Panc1 (cell line): ENCODE measurements at regions not wholly inside any gene's neighbourhood (a gene's known extent, or its start where the extent isn't known, plus 50 kb on each side); places are given as distances from the start of the nearest gene placed in this dataset.

Source experiments
- ATAC-seq: fragments of 200-7000 bp; cut with Tn5 transposase; 2 replicates; pipeline ENCODE4 v1.9.1; 2020; ENCODE audit warnings: mild to moderate bottlenecking, moderate library complexity
- BruUV-seq: library from RNA; stranded (reverse); fragments of 400-500 nt; replicated peaks from 2 replicates; lab custom pipeline; 2021; lab: Mats Ljungman, UMichigan
- CTCF ChIA-PET: fragments of 300-600 bp; sonication (Branson Sonifier 250); formaldehyde crosslinking; loops from one replicate; lab custom pipeline; 2022; ENCODE audit warnings: antibody characterized with exemption; lab: Charles Lee
- POLR2A ChIA-PET: fragments of 300-600 bp; sonication (Branson Sonifier 250); formaldehyde crosslinking; loops from one replicate; lab custom pipeline; 2022; ENCODE audit warnings: antibody characterized with exemption; lab: Charles Lee
- DNase-seq: peaks from one replicate; pipeline ENCODE4 v3.0.0-alpha.2; 2010; ENCODE audit warnings: low read depth, low spot score
- H3K27ac ChIP-seq: 2 replicates; pipeline ENCODE4 v1.5.1; 2011; ENCODE audit warnings: mild to moderate bottlenecking, low read length, inconsistent platforms
- H3K27me3 ChIP-seq: fragments of 200-500 bp; sonication (Bioruptor generic); 2 replicates; pipeline ENCODE4 v1.6.0; 2014; ENCODE audit warnings: low read length, inconsistent platforms; ENCODE audit not compliant: control insufficient read depth, insufficient read depth
- H3K36me3 ChIP-seq: fragments of 200-500 bp; sonication (Bioruptor generic); 2 replicates; pipeline ENCODE4 v1.5.1; 2014; ENCODE audit warnings: inconsistent platforms, mild to moderate bottlenecking, low read length, moderate library complexity; ENCODE audit not compliant: control insufficient read depth, insufficient read depth
- H3K4me1 ChIP-seq: 2 replicates; pipeline ENCODE4 v1.5.1; 2011; ENCODE audit warnings: inconsistent platforms, mild to moderate bottlenecking, low read length, moderate library complexity; ENCODE audit not compliant: control insufficient read depth, insufficient read depth
- H3K4me3 ChIP-seq, 2 experiments: 2 replicates each; pipeline ENCODE4 v1.5.1; 2011 to 2012; ENCODE audit warnings: low read depth in 2 of 2, low read length in 2 of 2, mild to moderate bottlenecking in 2 of 2, inconsistent platforms in 1 of 2, moderate library complexity in 1 of 2
- H3K9me3 ChIP-seq: fragments of 200-500 bp; sonication (Bioruptor generic); 2 replicates; pipeline ENCODE4 v1.5.1; 2014; ENCODE audit warnings: low read depth, mild to moderate bottlenecking, inconsistent platforms, low read length, moderate library complexity; ENCODE audit not compliant: control insufficient read depth, insufficient read depth
- CTCF ChIP-seq: fragments of 450-650 bp; IDR thresholded peaks from 2 replicates; pipeline ENCODE4 v1.5.1; 2017; ENCODE audit warnings: mild to moderate bottlenecking
- POLR2AphosphoS5 ChIP-seq: IDR thresholded peaks from 2 replicates; pipeline ENCODE4 v1.6.1; 2012; ENCODE audit warnings: mild to moderate bottlenecking, low read depth, low read length, moderate library complexity
- REST ChIP-seq, 2 experiments: IDR thresholded peaks; 2 replicates each; pipeline ENCODE4 v1.6.1; 2011 to 2012; ENCODE audit warnings: low read depth in 2 of 2, control low read depth in 1 of 2, low read length in 1 of 2, mild to moderate bottlenecking in 1 of 2, moderate library complexity in 1 of 2; ENCODE audit not compliant: insufficient read depth in 1 of 2
- SIN3A ChIP-seq: IDR thresholded peaks from 2 replicates; pipeline ENCODE4 v1.6.1; 2012; ENCODE audit warnings: low read depth, mild to moderate bottlenecking, low read length, moderate library complexity, borderline replicate concordance; ENCODE audit not compliant: insufficient read depth
- TCF7L2 ChIP-seq: IDR thresholded peaks from 2 replicates; pipeline ENCODE4 v1.6.1; 2011; ENCODE audit warnings: mild to moderate bottlenecking, low read depth, low read length, inconsistent platforms
- in situ Hi-C: cut with HindIII; loops from 2 replicates; pipeline ENCODE4 v1.10.0; 2016; ENCODE audit warnings: low sequenced_read_pairs, low pct_unique_long_range_greater_than_20kb
- intact Hi-C: fragments of 100-400 bp; cut with micrococcal nuclease; formaldehyde crosslinking; loops from one replicate; pipeline ENCODE4 v1.10.0; 2022; ENCODE audit not compliant: unreplicated experiment

GRCh38 chr3:1910322-1910721 lies 188.3 kb upstream of the CNTN4 start:
- no peaks in the 10 kb centered on the region for H3K27me3 ChIP-seq

GRCh38 chr3:1929788-1930414 lies 168.8 kb upstream of the CNTN4 start:
- intact Hi-C loops = no loop called here
- Histone ChIP-seq H3K27ac (no peak overlapping the region), H3K9me3 (no peaks in the 10 kb centered on the region), H3K36me3 (no peaks in the 10 kb centered on the region), H3K4me1 (no peaks in the 10 kb centered on the region), H3K27me3 (no peaks in the 10 kb centered on the region), H3K4me3 (no peak overlapping the region)
- BruUV-seq = no TSS peak
- ChIA-PET CTCF (no interaction called here), POLR2A (interaction anchor here (0.6 kb wide), 1 partner anchor 66 kb away, joined by 6 read pairs; no protein-coding TSS in a partner anchor)
- no peak for TF ChIP-seq POLR2AphosphoS5
- no peak for TF ChIP-seq TCF7L2
- TF ChIP-seq SIN3A = no peak
- no peak for TF ChIP-seq REST (IDR thresholded peaks at IDR 0.05; ENCODE audit: insufficient read depth in 1 of 2, low read depth in 2 of 2, low read length in 1 of 2)
- no peak for TF ChIP-seq CTCF
- in situ Hi-C loops = no loop called here
- no peak for DNase-seq
- ATAC-seq = no peak

More at GRCh38 chr3:1910322-1910721, 188.3 kb upstream of the CNTN4 start:
- ChIA-PET CTCF (no interaction called here), POLR2A (no interaction called here)
- intact Hi-C loops = no loop called here
- no TSS peak for BruUV-seq
- in situ Hi-C loops = no loop called here
- Histone ChIP-seq H3K36me3 (no peaks in the 10 kb centered on the region), H3K4me1 (no peaks in the 10 kb centered on the region), H3K27ac (no peak overlapping the region), H3K4me3 (no peak overlapping the region), H3K9me3 (no peaks in the 10 kb centered on the region)
- TF ChIP-seq CTCF = no peak
- no peak for TF ChIP-seq TCF7L2
- TF ChIP-seq POLR2AphosphoS5 = no peak
- TF ChIP-seq REST (IDR thresholded peaks at IDR 0.05; ENCODE audit: insufficient read depth in 1 of 2, low read depth in 2 of 2, low read length in 1 of 2) = no peak
- TF ChIP-seq SIN3A = no peak
- no peak for ATAC-seq
- DNase-seq = no peak
